VCaP (cell line): ENCODE measurements at regions not wholly inside any gene's neighbourhood (a gene's known extent, or its start where the extent isn't known, plus 50 kb on each side); places are given as distances from the start of the nearest gene placed in this dataset.
A peak's percentile ranks its signal among the peaks of the same experiment; 100 is the strongest.

ENCODE experiments used
- H3K27ac ChIP-seq: fragments of 450-650 bp; 2 replicates; pipeline ENCODE4 v1.5.1; 2017
- TF ChIP-seq, protein P1 (sequence below): fragments of 450-650 bp; conservative IDR thresholded peaks from 2 replicates; pipeline ENCODE4 v1.5.1; 2017; ENCODE audit warnings: mild to moderate bottlenecking, moderate library complexity

DNA sequence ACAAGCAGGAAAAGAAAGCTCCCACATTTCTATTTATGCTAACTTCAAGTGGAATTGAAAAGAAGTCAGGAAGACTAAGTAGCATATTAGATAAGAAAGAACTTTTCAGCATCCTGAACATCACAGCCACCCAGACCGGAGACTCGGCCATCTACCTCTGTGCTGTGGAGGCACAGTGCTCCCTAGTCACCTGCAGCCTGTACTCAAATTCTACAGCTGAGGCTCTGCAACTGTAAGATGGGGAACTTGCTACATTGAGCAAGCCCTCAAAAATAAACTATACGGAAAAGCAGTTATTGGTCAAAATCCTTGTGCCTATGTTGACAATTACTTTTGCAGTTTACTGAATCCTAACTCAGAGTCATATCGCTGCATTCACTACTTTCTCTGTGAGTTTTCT is 361.9 kb downstream of the DAD1 start:
- no peak overlapping the region for H3K27ac ChIP-seq
- TF ChIP-seq, protein P1, sequence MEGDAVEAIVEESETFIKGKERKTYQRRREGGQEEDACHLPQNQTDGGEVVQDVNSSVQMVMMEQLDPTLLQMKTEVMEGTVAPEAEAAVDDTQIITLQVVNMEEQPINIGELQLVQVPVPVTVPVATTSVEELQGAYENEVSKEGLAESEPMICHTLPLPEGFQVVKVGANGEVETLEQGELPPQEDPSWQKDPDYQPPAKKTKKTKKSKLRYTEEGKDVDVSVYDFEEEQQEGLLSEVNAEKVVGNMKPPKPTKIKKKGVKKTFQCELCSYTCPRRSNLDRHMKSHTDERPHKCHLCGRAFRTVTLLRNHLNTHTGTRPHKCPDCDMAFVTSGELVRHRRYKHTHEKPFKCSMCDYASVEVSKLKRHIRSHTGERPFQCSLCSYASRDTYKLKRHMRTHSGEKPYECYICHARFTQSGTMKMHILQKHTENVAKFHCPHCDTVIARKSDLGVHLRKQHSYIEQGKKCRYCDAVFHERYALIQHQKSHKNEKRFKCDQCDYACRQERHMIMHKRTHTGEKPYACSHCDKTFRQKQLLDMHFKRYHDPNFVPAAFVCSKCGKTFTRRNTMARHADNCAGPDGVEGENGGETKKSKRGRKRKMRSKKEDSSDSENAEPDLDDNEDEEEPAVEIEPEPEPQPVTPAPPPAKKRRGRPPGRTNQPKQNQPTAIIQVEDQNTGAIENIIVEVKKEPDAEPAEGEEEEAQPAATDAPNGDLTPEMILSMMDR = no peak

DNA sequence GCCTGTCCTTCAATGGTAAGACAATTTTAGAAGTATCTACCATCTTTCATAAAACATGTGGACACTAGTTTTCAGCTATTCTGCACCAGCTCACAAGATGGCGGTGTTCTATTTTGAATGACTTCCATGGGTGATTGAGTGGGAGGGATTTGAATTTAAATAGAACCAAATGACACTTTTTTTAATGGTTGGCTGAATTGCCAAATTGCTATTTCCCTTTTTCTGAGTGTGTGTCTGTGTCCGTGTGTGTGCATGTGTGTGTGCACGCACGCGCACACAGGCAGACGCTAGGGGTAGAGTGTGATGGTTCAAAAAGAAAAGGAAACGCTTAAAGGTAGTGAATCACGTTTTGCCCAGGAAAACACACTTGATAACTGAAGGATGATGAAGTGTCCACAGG is 362.6 kb downstream of the DAD1 start:
- H3K27ac ChIP-seq = no peak overlapping the region
- TF ChIP-seq, protein P1 = peak; percentile 72

DNA sequence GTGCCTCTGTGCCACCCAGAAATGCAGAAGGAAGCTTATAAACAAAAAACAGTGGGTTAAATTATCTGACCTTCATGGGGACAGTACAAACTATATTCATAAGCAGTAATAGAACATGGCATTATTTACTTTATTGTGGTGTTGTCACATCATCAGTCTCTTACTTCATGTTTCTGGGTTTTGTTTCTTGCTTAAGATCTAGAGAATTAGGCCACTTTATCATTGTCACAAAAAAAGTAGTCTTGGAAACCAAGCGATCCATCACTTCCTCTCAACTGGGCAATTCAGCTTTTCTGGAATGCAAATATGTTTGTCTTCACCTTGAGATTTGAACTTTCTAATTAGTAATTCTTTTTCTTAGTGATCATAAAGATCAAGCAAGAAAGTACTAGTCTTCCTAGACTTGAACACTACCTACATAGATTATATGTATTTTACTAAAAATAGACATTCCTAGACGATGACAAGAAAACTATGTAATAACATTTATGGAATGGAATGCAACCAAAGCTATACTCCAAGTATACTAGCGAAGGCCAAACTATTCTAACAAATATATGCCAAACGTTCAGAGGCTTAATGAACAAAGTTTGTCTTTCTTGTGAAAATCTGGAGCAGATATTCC is 363.4 kb downstream of the DAD1 start:
- H3K27ac ChIP-seq = no peak overlapping the region
- TF ChIP-seq, protein P1 = no peak

DNA sequence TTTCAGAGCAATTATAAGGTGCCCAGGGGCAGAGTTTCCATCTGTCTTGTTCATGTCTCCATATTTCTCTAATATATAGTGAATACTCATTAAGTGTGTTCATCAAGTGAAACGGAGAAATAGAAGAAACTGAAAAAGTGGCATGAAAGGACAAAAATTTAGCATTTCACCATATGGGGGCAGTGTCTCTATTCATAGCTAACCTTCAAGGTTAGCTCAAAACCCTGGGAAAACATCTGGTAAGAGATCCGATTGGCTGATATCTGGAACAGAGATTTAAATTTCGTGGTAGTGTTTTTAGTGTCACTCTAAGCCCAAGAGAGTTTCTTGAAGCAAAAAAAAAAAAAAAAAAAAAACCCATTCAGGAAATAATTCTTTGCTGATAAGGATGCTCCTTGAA is 367.5 kb downstream of the DAD1 start:
- TF ChIP-seq, protein P1 = peak; percentile 61
- H3K27ac ChIP-seq = no peak overlapping the region

DNA sequence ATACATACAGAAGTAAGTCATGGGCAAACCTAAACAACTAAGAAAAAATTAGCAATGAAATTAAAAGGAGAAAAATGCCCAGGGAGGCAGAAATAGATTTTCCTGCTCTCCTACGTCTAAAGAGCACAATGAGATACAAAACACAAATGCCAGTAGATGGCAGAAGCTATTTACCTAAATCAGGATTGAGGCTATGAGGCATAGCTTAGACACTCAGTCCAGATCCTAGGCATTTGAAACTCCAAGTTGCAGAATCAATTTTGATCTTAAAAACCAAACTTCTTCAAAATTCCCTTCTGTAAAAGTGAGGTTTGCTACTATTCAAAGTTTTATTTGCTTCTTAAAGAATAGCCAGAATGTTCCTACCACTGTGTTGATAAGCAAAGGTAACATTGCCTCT is 368.6 kb downstream of the DAD1 start:
- TF ChIP-seq, protein P1 = peak; percentile 51
- no peak overlapping the region for H3K27ac ChIP-seq

DNA sequence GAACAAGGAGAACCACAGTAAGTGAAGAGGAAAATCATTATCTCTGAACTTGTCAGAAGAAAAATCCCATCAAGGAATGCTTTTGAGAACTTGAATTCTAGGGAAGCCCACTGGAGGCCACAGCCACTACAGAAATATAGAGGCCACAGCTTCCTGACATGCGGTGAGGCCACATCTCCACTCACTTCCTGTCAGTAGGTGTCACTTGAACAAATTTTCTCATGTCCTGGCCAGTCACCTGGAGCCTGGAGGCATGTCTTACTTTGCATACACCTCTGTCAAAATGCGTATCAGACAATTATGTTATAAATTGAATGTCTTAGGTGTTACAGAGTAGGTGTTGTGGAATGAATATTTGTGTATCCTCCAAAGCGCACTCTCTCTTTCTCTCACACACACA is 370.3 kb downstream of the DAD1 start:
- TF ChIP-seq, protein P1 = no peak
- no peak overlapping the region for H3K27ac ChIP-seq

DNA sequence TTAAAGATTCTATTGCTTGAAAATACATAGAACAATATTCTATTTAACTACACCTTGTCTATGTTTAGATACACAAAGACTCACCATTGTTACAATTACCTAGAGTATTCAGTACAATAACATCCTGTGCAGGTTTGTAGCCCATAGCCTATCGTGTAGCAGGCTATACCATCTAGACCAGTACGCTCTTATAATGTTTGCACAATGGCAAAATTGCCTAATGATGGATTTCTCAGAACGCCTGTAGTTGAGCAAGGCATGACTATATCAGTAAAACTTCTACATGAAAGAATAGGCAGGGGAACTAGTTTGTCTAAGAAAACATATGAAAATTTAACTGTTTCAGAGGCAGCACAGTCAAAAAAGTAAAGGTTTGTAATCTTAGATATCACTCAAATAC is 375.9 kb downstream of the DAD1 start:
- H3K27ac ChIP-seq = no peak overlapping the region

More for the DNA sequence above, 375.9 kb downstream of the DAD1 start:
- TF ChIP-seq, protein P1 = no peak
